A673 (cell line): ENCODE measurements at regions not wholly inside any gene's neighbourhood (a gene's known extent, or its start where the extent isn't known, plus 50 kb on each side); places are given as distances from the start of the nearest gene placed in this dataset.

Experiments used
- BruUV-seq: library from RNA; stranded (reverse); fragments of 400-500 nt; replicated peaks from 2 replicates; lab custom pipeline; 2021; lab: Mats Ljungman, UMichigan
- CTCF ChIA-PET: fragments of 300-600 bp; sonication (Branson Sonifier 250); formaldehyde crosslinking; loops from one replicate; lab custom pipeline; 2022; ENCODE audit warnings: antibody characterized with exemption; lab: Charles Lee
- POLR2A ChIA-PET: fragments of 300-600 bp; sonication (Branson Sonifier 250); formaldehyde crosslinking; loops from one replicate; lab custom pipeline; 2022; ENCODE audit warnings: antibody characterized with exemption; ENCODE audit not compliant: low non-redundant PET; lab: Charles Lee
- DNase-seq: peaks from one replicate; pipeline ENCODE4 v3.0.0-alpha.2; 2015; ENCODE audit warnings: low spot score
- H3K27ac ChIP-seq: fragments of 200-600 bp; sonication (generic); 2 replicates; pipeline ENCODE4 v1.5.1; 2016; ENCODE audit warnings: mixed run types, low read depth, mild to moderate bottlenecking, mixed read lengths, antibody characterized with exemption, low read length; ENCODE audit not compliant: poor library complexity, severe bottlenecking
- H3K27me3 ChIP-seq: fragments of 200-600 bp; sonication (generic); replicated peaks from 2 replicates; pipeline ENCODE4 v1.6.1; 2017; ENCODE audit warnings: mixed run types, low read depth, mild to moderate bottlenecking, mixed read lengths, antibody characterized with exemption, low read length; ENCODE audit not compliant: insufficient read depth, poor library complexity
- H3K36me3 ChIP-seq: fragments of 200-600 bp; sonication (generic); 2 replicates; pipeline ENCODE4 v1.6.1; 2016; ENCODE audit warnings: mixed run types, mild to moderate bottlenecking, mixed read lengths, antibody characterized with exemption, low read length; ENCODE audit not compliant: insufficient read depth, poor library complexity, severe bottlenecking
- H3K4me1 ChIP-seq: fragments of 200-600 bp; sonication (generic); 2 replicates; pipeline ENCODE4 v1.6.1; 2017; ENCODE audit warnings: mixed run types, mild to moderate bottlenecking, mixed read lengths, antibody characterized with exemption, low read length; ENCODE audit not compliant: insufficient read depth, poor library complexity, severe bottlenecking
- H3K4me3 ChIP-seq: fragments of 200-600 bp; sonication (generic); 2 replicates; pipeline ENCODE4 v1.5.1; 2016; ENCODE audit warnings: low read depth, mixed run types, mild to moderate bottlenecking, mixed read lengths, low read length; ENCODE audit not compliant: poor library complexity, severe bottlenecking
- H3K9me3 ChIP-seq: fragments of 200-600 bp; sonication (generic); 2 replicates; pipeline ENCODE4 v1.6.1; 2016; ENCODE audit warnings: mixed run types, low read depth, mild to moderate bottlenecking, mixed read lengths, antibody characterized with exemption, low read length; ENCODE audit not compliant: poor library complexity, severe bottlenecking
- EZH2 ChIP-seq: fragments of 200-600 bp; sonication (generic); IDR thresholded peaks from 2 replicates; pipeline ENCODE4 v1.6.1; 2017; ENCODE audit warnings: borderline replicate concordance, low read depth, mild to moderate bottlenecking, mixed read lengths, antibody characterized with exemption, low read length; ENCODE audit not compliant: poor library complexity, severe bottlenecking
- intact Hi-C: fragments of 100-400 bp; cut with micrococcal nuclease; formaldehyde crosslinking; loops from one replicate; pipeline ENCODE4 v1.10.0; 2022; ENCODE audit not compliant: unreplicated experiment
- TF ChIP-seq, protein P1 (sequence below): fragments of 300-800, 200-600 bp; sonication (generic); conservative IDR thresholded peaks from 2 replicates; pipeline ENCODE4 v1.5.1; 2017; ENCODE audit warnings: low read depth, mild to moderate bottlenecking, antibody characterized with exemption, low read length, moderate library complexity, mixed read lengths

DNA sequence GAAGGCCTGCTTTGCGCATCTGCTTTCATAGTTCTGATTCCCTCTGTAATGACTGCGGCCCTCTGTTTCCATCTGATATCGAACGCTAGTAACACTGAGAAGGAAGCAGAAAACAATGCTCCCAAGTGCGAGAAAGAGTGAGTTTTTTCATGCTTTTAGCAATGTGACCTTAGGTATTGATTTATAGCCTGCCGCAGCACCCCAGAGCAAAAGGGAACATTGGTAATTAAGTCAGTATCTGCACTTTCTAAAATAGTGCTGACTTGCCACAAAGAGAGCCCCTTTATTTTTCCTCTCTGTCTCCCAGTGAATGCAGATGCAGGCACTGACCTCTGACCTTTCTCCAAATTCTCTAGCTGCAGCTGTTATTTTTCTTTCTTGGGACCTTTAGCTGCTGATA lies 129.8 kb downstream of the HDGFL1 start:
- POLR2A ChIA-PET = no interaction called here
- BruUV-seq = no TSS peak
- H3K27me3 ChIP-seq = no peaks in the 10 kb centered on the region
- TF ChIP-seq, protein P1, sequence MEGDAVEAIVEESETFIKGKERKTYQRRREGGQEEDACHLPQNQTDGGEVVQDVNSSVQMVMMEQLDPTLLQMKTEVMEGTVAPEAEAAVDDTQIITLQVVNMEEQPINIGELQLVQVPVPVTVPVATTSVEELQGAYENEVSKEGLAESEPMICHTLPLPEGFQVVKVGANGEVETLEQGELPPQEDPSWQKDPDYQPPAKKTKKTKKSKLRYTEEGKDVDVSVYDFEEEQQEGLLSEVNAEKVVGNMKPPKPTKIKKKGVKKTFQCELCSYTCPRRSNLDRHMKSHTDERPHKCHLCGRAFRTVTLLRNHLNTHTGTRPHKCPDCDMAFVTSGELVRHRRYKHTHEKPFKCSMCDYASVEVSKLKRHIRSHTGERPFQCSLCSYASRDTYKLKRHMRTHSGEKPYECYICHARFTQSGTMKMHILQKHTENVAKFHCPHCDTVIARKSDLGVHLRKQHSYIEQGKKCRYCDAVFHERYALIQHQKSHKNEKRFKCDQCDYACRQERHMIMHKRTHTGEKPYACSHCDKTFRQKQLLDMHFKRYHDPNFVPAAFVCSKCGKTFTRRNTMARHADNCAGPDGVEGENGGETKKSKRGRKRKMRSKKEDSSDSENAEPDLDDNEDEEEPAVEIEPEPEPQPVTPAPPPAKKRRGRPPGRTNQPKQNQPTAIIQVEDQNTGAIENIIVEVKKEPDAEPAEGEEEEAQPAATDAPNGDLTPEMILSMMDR = no peak
- no peak for TF ChIP-seq EZH2
- no peaks in the 10 kb centered on the region for H3K4me1 ChIP-seq
- H3K27ac ChIP-seq = no peak overlapping the region
- H3K9me3 ChIP-seq = no peaks in the 10 kb centered on the region
- intact Hi-C loops = no loop called here
- H3K36me3 ChIP-seq = no peaks in the 10 kb centered on the region
- no peak for DNase-seq
- H3K4me3 ChIP-seq = no peak overlapping the region
- CTCF ChIA-PET = no interaction called here

DNA sequence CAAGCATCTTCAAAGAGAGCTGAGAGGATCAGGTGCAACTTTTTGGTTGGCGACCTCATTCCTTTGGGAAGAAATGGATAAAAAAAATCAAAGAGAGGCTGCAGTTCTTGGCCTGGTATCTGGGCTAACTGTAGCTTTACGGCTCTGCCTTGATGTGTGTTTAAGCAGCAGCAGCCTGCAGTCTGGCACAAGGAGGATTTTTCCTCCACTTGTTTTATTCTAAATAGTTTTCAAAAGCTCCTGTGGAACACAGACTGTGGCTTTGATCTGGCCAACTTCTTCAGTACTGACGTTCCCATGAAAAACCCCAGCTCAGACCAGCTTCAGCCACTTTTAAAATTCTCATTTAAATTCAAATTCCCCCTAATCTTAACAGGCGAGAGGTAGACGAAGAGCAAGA lies 137.3 kb downstream of the HDGFL1 start:
- H3K27me3 ChIP-seq = no peaks in the 10 kb centered on the region
- CTCF ChIA-PET = no interaction called here
- no TSS peak for BruUV-seq
- H3K9me3 ChIP-seq = no peaks in the 10 kb centered on the region
- intact Hi-C loops = no loop called here
- DNase-seq = no peak
- POLR2A ChIA-PET = no interaction called here
- TF ChIP-seq, protein P1 = no peak
- no peak for TF ChIP-seq EZH2
- no peak overlapping the region for H3K27ac ChIP-seq
- H3K36me3 ChIP-seq = no peaks in the 10 kb centered on the region
- no peak overlapping the region for H3K4me3 ChIP-seq
- H3K4me1 ChIP-seq = no peaks in the 10 kb centered on the region

DNA sequence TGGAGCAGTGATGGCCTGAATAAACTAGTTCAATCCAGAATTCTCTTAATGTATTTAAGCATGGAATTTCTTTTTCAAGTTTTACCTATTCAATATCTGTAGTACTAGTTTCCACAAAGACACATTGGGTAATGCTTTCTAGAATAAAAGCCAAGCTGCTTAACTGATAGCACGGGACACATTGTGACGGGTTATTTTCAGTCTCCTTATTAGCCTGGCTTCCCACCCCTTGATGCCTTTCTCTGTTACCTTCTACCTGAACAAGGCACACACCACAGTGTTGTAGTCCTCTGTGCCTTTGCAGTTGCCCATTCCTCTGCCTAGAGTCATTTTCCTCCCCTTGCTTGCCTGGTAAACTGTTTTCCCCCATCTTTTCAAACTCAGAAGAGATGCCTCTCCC lies 139.1 kb downstream of the HDGFL1 start:
- no peak overlapping the region for H3K4me3 ChIP-seq
- ChIA-PET POLR2A (no interaction called here), CTCF (no interaction called here)
- BruUV-seq = no TSS peak
- no peak overlapping the region for H3K27ac ChIP-seq
- TF ChIP-seq, protein P1 = no peak
- no peak for TF ChIP-seq EZH2
- no peaks in the 10 kb centered on the region for H3K36me3 ChIP-seq
- DNase-seq = no peak
- no peaks in the 10 kb centered on the region for H3K9me3 ChIP-seq
- H3K27me3 ChIP-seq = no peaks in the 10 kb centered on the region
- H3K4me1 ChIP-seq = no peaks in the 10 kb centered on the region
- intact Hi-C loops = no loop called here
